ENCODE measurements at regions not wholly inside any gene's neighbourhood (a gene's known extent, or its start where the extent isn't known, plus 50 kb on each side); places are given as distances from the start of the nearest gene placed in this dataset.

- TF ChIP-seq, protein P1, sequence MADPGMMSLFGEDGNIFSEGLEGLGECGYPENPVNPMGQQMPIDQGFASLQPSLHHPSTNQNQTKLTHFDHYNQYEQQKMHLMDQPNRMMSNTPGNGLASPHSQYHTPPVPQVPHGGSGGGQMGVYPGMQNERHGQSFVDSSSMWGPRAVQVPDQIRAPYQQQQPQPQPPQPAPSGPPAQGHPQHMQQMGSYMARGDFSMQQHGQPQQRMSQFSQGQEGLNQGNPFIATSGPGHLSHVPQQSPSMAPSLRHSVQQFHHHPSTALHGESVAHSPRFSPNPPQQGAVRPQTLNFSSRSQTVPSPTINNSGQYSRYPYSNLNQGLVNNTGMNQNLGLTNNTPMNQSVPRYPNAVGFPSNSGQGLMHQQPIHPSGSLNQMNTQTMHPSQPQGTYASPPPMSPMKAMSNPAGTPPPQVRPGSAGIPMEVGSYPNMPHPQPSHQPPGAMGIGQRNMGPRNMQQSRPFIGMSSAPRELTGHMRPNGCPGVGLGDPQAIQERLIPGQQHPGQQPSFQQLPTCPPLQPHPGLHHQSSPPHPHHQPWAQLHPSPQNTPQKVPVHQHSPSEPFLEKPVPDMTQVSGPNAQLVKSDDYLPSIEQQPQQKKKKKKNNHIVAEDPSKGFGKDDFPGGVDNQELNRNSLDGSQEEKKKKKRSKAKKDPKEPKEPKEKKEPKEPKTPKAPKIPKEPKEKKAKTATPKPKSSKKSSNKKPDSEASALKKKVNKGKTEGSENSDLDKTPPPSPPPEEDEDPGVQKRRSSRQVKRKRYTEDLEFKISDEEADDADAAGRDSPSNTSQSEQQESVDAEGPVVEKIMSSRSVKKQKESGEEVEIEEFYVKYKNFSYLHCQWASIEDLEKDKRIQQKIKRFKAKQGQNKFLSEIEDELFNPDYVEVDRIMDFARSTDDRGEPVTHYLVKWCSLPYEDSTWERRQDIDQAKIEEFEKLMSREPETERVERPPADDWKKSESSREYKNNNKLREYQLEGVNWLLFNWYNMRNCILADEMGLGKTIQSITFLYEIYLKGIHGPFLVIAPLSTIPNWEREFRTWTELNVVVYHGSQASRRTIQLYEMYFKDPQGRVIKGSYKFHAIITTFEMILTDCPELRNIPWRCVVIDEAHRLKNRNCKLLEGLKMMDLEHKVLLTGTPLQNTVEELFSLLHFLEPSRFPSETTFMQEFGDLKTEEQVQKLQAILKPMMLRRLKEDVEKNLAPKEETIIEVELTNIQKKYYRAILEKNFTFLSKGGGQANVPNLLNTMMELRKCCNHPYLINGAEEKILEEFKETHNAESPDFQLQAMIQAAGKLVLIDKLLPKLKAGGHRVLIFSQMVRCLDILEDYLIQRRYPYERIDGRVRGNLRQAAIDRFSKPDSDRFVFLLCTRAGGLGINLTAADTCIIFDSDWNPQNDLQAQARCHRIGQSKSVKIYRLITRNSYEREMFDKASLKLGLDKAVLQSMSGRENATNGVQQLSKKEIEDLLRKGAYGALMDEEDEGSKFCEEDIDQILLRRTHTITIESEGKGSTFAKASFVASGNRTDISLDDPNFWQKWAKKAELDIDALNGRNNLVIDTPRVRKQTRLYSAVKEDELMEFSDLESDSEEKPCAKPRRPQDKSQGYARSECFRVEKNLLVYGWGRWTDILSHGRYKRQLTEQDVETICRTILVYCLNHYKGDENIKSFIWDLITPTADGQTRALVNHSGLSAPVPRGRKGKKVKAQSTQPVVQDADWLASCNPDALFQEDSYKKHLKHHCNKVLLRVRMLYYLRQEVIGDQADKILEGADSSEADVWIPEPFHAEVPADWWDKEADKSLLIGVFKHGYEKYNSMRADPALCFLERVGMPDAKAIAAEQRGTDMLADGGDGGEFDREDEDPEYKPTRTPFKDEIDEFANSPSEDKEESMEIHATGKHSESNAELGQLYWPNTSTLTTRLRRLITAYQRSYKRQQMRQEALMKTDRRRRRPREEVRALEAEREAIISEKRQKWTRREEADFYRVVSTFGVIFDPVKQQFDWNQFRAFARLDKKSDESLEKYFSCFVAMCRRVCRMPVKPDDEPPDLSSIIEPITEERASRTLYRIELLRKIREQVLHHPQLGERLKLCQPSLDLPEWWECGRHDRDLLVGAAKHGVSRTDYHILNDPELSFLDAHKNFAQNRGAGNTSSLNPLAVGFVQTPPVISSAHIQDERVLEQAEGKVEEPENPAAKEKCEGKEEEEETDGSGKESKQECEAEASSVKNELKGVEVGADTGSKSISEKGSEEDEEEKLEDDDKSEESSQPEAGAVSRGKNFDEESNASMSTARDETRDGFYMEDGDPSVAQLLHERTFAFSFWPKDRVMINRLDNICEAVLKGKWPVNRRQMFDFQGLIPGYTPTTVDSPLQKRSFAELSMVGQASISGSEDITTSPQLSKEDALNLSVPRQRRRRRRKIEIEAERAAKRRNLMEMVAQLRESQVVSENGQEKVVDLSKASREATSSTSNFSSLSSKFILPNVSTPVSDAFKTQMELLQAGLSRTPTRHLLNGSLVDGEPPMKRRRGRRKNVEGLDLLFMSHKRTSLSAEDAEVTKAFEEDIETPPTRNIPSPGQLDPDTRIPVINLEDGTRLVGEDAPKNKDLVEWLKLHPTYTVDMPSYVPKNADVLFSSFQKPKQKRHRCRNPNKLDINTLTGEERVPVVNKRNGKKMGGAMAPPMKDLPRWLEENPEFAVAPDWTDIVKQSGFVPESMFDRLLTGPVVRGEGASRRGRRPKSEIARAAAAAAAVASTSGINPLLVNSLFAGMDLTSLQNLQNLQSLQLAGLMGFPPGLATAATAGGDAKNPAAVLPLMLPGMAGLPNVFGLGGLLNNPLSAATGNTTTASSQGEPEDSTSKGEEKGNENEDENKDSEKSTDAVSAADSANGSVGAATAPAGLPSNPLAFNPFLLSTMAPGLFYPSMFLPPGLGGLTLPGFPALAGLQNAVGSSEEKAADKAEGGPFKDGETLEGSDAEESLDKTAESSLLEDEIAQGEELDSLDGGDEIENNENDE (IDR thresholded peaks at IDR 0.05; ENCODE audit: insufficient replicate concordance, low read length): no peak
- TF ChIP-seq EZH2 (IDR thresholded peaks at IDR 0.05; ENCODE audit: low read depth, low read length, severe bottlenecking) (no peak), E2F6 (IDR thresholded peaks at IDR 0.05) (no peak), EP300 (IDR thresholded peaks at IDR 0.05; ENCODE audit: borderline replicate concordance in 1 of 2, low read depth in 2 of 2, low read length in 2 of 2) (no peak), SP1 (IDR thresholded peaks at IDR 0.05; ENCODE audit: low read depth, low read length) (no peak), SAP30 (IDR thresholded peaks at IDR 0.05; ENCODE audit: insufficient read depth, insufficient replicate concordance, low read length) (no peak), SRF (IDR thresholded peaks at IDR 0.05; ENCODE audit: low read depth, low read length) (no peak), GABPA (IDR thresholded peaks at IDR 0.05; ENCODE audit: borderline replicate concordance, insufficient read depth, low read length) (no peak), SIRT6 (IDR thresholded peaks at IDR 0.05; ENCODE audit: low read length) (no peak), HDAC6 (IDR thresholded peaks at IDR 0.05; ENCODE audit: low read depth, low read length) (no peak), PHF8 (conservative IDR thresholded peaks at IDR 0.05; ENCODE audit: low read depth, low read length) (no peak)
Measured at GRCh38 chr20:22308934-22309333, 275.4 kb downstream of the FOXA2 start (continued).

Data from H1 (cell line).